GM12878 (cell line): ENCODE measurements at regions not wholly inside any gene's neighbourhood (a gene's known extent, or its start where the extent isn't known, plus 50 kb on each side); places are given as distances from the start of the nearest gene placed in this dataset.

Experiments
- ATAC-seq: fragments of 200-7000 bp; cut with Tn5 transposase; 3 replicates; pipeline ENCODE4 v1.9.1; 2020; ENCODE audit warnings: mild to moderate bottlenecking, moderate library complexity
- BruUV-seq: library from RNA; stranded (reverse); fragments of 400-500 nt; replicated peaks from 2 replicates; lab custom pipeline; 2021; lab: Mats Ljungman, UMichigan
- CTCF ChIA-PET: fragments of 300-600 bp; sonication (Branson Sonifier 250); formaldehyde crosslinking; extraction: SDS; loops from one replicate; lab custom pipeline; 2021; ENCODE audit warnings: inconsistent platforms; lab: Yijun Ruan, JAX
- POLR2A ChIA-PET: fragments of 350-600 bp; formaldehyde crosslinking; extraction: SDS; loops from one replicate; lab custom pipeline; 2021; ENCODE audit warnings: inconsistent platforms; lab: Charles Lee
- RAD21 ChIA-PET: fragments of 300-600 bp; sonication (Branson Sonifier 250); formaldehyde crosslinking; loops from one replicate; lab custom pipeline; 2023; ENCODE audit warnings: antibody characterized with exemption; ENCODE audit not compliant: unreplicated experiment; lab: Charles Lee
- SMC1A ChIA-PET: fragments of 300-600 bp; sonication (Branson Sonifier 250); formaldehyde crosslinking; loops from one replicate; lab custom pipeline; 2023; ENCODE audit not compliant: unreplicated experiment, uncharacterized antibody; lab: Charles Lee
- DNase-seq: peaks from one replicate; pipeline ENCODE4 v3.0.0-alpha.2; 2011; ENCODE audit warnings: low read depth, low spot score
- FAIRE-seq: peaks from 3 replicates; lab custom pipeline; 2011; peaks lifted over from hg19 to GRCh38; lab: Jason Lieb, UNC
- H2AFZ ChIP-seq: 2 replicates; pipeline ENCODE4 v1.6.0; 2011; ENCODE audit warnings: low read depth, low read length, control low read depth; ENCODE audit not compliant: control insufficient read depth
- H3K27ac ChIP-seq: 2 replicates; pipeline ENCODE4 v1.5.1; 2011; ENCODE audit warnings: control low read depth; ENCODE audit not compliant: control insufficient read depth, insufficient read depth
- H3K27me3 ChIP-seq, 2 experiments: replicated peaks in 1 of 2; 2 replicates each; pipeline versions ENCODE4 v1.6.0 to v1.6.1; 2011; ENCODE audit warnings: low read length in 1 of 2; ENCODE audit not compliant: control insufficient read depth in 2 of 2, insufficient read depth in 2 of 2
- H3K36me3 ChIP-seq, 2 experiments: 2 replicates each; pipeline ENCODE4 v1.5.1; 2011; ENCODE audit warnings: low read length in 1 of 2; ENCODE audit not compliant: control insufficient read depth in 2 of 2, insufficient read depth in 2 of 2
- H3K4me1 ChIP-seq: 2 replicates; pipeline ENCODE4 v1.6.1; 2011; ENCODE audit warnings: mild to moderate bottlenecking, low read length, moderate library complexity, mixed read lengths; ENCODE audit not compliant: control insufficient read depth, insufficient read depth
- H3K4me2 ChIP-seq: 2 replicates; pipeline ENCODE4 v1.6.0; 2011; ENCODE audit warnings: control low read depth; ENCODE audit not compliant: control insufficient read depth, insufficient read depth
- H3K4me3 ChIP-seq: fragments of 200-600 bp; sonication (generic); 2 replicates; pipeline ENCODE4 v1.5.1; 2016
- H3K79me2 ChIP-seq: 2 replicates; pipeline ENCODE4 v1.6.0; 2011; ENCODE audit warnings: low read length; ENCODE audit not compliant: control insufficient read depth, insufficient read depth
- H3K9ac ChIP-seq: 2 replicates; pipeline ENCODE4 v1.8.0; 2011; ENCODE audit warnings: low read length, control low read depth, mixed read lengths; ENCODE audit not compliant: control insufficient read depth, insufficient read depth
- H3K9me3 ChIP-seq: replicated peaks from 3 replicates; pipeline ENCODE4 v1.5.1; 2011; ENCODE audit warnings: mild to moderate bottlenecking, low read length; ENCODE audit not compliant: control insufficient read depth, insufficient read depth
- H4K20me1 ChIP-seq: 2 replicates; pipeline ENCODE4 v1.6.0; 2011; ENCODE audit not compliant: control insufficient read depth, insufficient read depth
- CEBPZ ChIP-seq: fragments of 150-350 bp; IDR thresholded peaks from 2 replicates; pipeline ENCODE4 v1.6.1; 2016; ENCODE audit warnings: low read depth, low read length
- EP300 ChIP-seq, 2 experiments: fragments of 150-350 bp in 1 of 2; IDR thresholded peaks; 2 replicates each; pipeline ENCODE4 v1.6.1; 2011 to 2012; ENCODE audit warnings: low read depth in 2 of 2, low read length in 2 of 2, borderline replicate concordance in 1 of 2, improper control_type of control experiment in 1 of 2, inconsistent platforms in 1 of 2; ENCODE audit not compliant: control insufficient read depth in 1 of 2
- FOXM1 ChIP-seq: IDR thresholded peaks from 2 replicates; pipeline ENCODE4 v1.6.1; 2012; ENCODE audit warnings: low read depth, mild to moderate bottlenecking, inconsistent platforms, low read length, moderate library complexity
- MEF2A ChIP-seq: IDR thresholded peaks from 2 replicates; pipeline ENCODE4 v1.6.1; 2011; ENCODE audit warnings: low read depth, mild to moderate bottlenecking, low read length, moderate library complexity; ENCODE audit not compliant: insufficient read depth
- NR2F1 ChIP-seq: fragments of 450-650 bp; conservative IDR thresholded peaks from 2 replicates; pipeline ENCODE4 v1.6.1; 2017; ENCODE audit warnings: mild to moderate bottlenecking
- ZBTB11 ChIP-seq: fragments of 450-650 bp; formaldehyde crosslinking; IDR thresholded peaks from 2 replicates; pipeline ENCODE4 v1.5.0; 2022; ENCODE audit warnings: mild to moderate bottlenecking, missing genetic modification characterization
- ZBTB40 ChIP-seq: fragments of 450-650 bp; IDR thresholded peaks from 2 replicates; pipeline ENCODE4 v1.6.1; 2016; ENCODE audit warnings: mild to moderate bottlenecking, moderate library complexity, borderline replicate concordance
- in situ Hi-C: fragments of 300-500 bp; cut with MboI; formaldehyde crosslinking; loops from 9 replicates; pipeline ENCODE4 v1.14.3; 2018; ENCODE audit warnings: mixed read lengths
- intact Hi-C: fragments of 100-400 bp; cut with micrococcal nuclease; formaldehyde crosslinking; loops from one replicate; pipeline ENCODE4 v1.14.2; 2022; ENCODE audit not compliant: unreplicated experiment

GRCh38 chrX:116236666-116237065 lies 66.1 kb downstream of the AGTR2 start:
- Histone ChIP-seq H3K4me1 (no peaks in the 10 kb centered on the region), H3K79me2 (no peaks in the 10 kb centered on the region), H3K36me3 (no peaks in the 10 kb centered on the region), H3K4me2 (no peak overlapping the region), H4K20me1 (no peaks in the 10 kb centered on the region), H2AFZ (no peak overlapping the region), H3K9ac (no peak overlapping the region), H3K9me3 (no peaks in the 10 kb centered on the region), H3K27me3 (no peaks in the 10 kb centered on the region), H3K27ac (no peak overlapping the region)
- intact Hi-C loops (no loop called here), in situ Hi-C loops (no loop called here)
- FAIRE-seq (no peak), DNase-seq (no peak), ATAC-seq (no peak)
- BruUV-seq: no TSS peak
- SMC1A ChIA-PET: no interaction called here
- POLR2A ChIA-PET: no interaction called here
- CTCF ChIA-PET: interaction anchor here (0.6 kb wide), 1 partner anchor 557 kb away, joined by 4 read pairs; no protein-coding TSS in a partner anchor
- RAD21 ChIA-PET: no interaction called here
- TF ChIP-seq ZBTB11 (CRISPR knock-in tag) (no peak), ZBTB40 (no peak), CEBPZ (no peak), EP300 (IDR thresholded peaks at IDR 0.05; ENCODE audit: borderline replicate concordance in 1 of 2, control insufficient read depth in 1 of 2, low read depth in 2 of 2, low read length in 2 of 2) (no peak), NR2F1 (no peak), MEF2A (no peak), FOXM1 (no peak)
- TF ChIP-seq, all 136 proteins: peak for 0
- H3K4me3 ChIP-seq: no peak overlapping the region
